ENCODE measurements at regions not wholly inside any gene's neighbourhood (a gene's known extent, or its start where the extent isn't known, plus 50 kb on each side); places are given as distances from the start of the nearest gene placed in this dataset.

DNA sequence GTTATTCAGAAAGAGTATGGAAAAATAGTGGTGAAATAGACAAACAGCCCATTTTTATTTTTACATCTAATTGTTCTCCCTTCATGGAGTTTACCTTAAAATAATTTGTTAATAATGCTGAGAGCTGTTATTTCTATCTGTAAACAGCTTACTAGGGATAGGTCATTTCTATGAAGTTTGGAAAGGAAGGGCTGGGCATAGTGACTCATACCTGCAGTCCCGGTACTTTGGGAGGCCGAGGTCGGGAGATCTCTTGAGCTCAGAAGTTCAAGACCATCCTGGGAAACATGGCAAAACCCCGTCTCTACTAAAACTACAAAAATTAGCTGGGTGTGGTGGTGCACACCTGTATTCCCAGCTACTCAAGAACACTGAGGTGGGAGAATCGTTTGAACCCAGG, 624.3 kb upstream of the LMCD1 start:
- Histone ChIP-seq H3K36me3 (ENCODE audit: control insufficient read depth in 5 of 5, insufficient read depth in 5 of 5, low read length in 5 of 5) (no peaks in the 10 kb centered on the region), H3K9ac (ENCODE audit: low read length in 5 of 5) (no peak overlapping the region), H3K4me3 (ENCODE audit: low read depth in 1 of 5, low read length in 5 of 5) (no peak overlapping the region), H3K27ac (ENCODE audit: low read depth, low read length) (no peak overlapping the region), H3K9me3 (ENCODE audit: control insufficient read depth in 5 of 5, low read length in 5 of 5) (no peaks in the 10 kb centered on the region), H3K27me3 (ENCODE audit: control insufficient read depth in 5 of 5, insufficient read depth in 4 of 5, low read length in 5 of 5) (no peaks in the 10 kb centered on the region), H3K4me1 (ENCODE audit: control insufficient read depth in 5 of 5, insufficient read depth in 5 of 5, low read length in 5 of 5) (peaks cover 0 to 7% (median 0%) of the 10 kb centered on the region in 5 donors)

DNA sequence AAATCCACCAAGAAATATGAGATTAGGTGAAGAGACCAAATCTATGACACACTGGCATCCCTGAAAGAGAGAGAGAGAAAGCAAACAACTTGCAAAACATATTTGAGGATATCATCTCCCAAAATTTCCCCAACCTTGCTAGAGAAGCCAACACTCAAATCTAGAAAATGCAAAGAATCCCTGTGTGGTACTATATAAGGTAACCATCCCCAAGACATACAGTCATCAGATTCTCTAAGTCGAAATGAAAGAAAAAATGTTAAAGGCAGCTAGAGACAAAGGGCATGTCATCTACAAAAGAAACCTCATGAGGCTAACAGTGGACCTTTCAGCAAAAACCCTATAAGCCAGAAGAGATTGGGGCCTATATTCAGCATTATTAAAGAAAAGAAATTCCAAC, 622.1 kb upstream of the LMCD1 start:
- H3K4me3 ChIP-seq (ENCODE audit: low read depth in 1 of 5, low read length in 5 of 5), result no peak overlapping the region
- H3K27ac ChIP-seq (ENCODE audit: low read depth, low read length), result no peak overlapping the region
- no peaks in the 10 kb centered on the region for H3K36me3 ChIP-seq (ENCODE audit: control insufficient read depth in 5 of 5, insufficient read depth in 5 of 5, low read length in 5 of 5)
- no peak overlapping the region for H3K9ac ChIP-seq (ENCODE audit: low read length in 5 of 5)
- peaks cover 0 to 7% (median 0%) of the 10 kb centered on the region in 5 donors for H3K4me1 ChIP-seq (ENCODE audit: control insufficient read depth in 5 of 5, insufficient read depth in 5 of 5, low read length in 5 of 5)
- H3K27me3 ChIP-seq (ENCODE audit: control insufficient read depth in 5 of 5, insufficient read depth in 4 of 5, low read length in 5 of 5), result no peaks in the 10 kb centered on the region
- H3K9me3 ChIP-seq (ENCODE audit: control insufficient read depth in 5 of 5, low read length in 5 of 5), result peaks cover 0 to 7% (median 4%) of the 10 kb centered on the region in 5 donors

GRCh38 chr3:7881946-7882345, 619.7 kb upstream of the LMCD1 start:
- no peak overlapping the region for H3K9ac ChIP-seq (ENCODE audit: low read length in 5 of 5)
- no peaks in the 10 kb centered on the region for H3K27me3 ChIP-seq (ENCODE audit: control insufficient read depth in 5 of 5, insufficient read depth in 4 of 5, low read length in 5 of 5)
- H3K36me3 ChIP-seq (ENCODE audit: control insufficient read depth in 5 of 5, insufficient read depth in 5 of 5, low read length in 5 of 5), result no peaks in the 10 kb centered on the region
- peaks cover 0 to 15% (median 5%) of the 10 kb centered on the region in 5 donors for H3K9me3 ChIP-seq (ENCODE audit: control insufficient read depth in 5 of 5, low read length in 5 of 5)
- no peak overlapping the region for H3K27ac ChIP-seq (ENCODE audit: low read depth, low read length)
- peaks cover 0 to 3% (median 0%) of the 10 kb centered on the region in 5 donors for H3K4me1 ChIP-seq (ENCODE audit: control insufficient read depth in 5 of 5, insufficient read depth in 5 of 5, low read length in 5 of 5)
- no peak overlapping the region for H3K4me3 ChIP-seq (ENCODE audit: low read depth in 1 of 5, low read length in 5 of 5)

DNA sequence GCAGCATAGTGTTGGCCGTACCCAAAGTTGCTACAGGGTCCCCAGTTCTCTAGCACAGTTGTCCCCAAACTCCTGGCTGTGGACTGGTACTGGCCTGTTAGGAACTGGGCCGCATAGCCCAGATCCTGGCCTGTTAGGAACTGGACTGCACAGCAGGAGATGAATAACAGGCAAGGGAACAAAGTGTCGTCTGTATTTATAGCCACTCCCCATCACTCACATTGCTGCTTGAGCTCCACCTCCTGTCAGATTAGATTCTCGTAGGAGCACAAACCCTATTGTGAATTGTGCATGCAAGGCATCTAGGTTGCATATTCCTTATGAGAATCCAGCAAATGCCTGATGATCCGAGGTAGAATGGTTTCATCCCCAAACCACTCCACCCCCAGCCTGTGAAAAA, 604.0 kb upstream of the LMCD1 start:
- Histone ChIP-seq H3K27ac (ENCODE audit: low read depth, low read length) (no peak overlapping the region), H3K9me3 (ENCODE audit: control insufficient read depth in 5 of 5, low read length in 5 of 5) (peaks cover 0 to 7% (median 6%) of the 10 kb centered on the region in 5 donors), H3K27me3 (ENCODE audit: control insufficient read depth in 5 of 5, insufficient read depth in 4 of 5, low read length in 5 of 5) (no peaks in the 10 kb centered on the region), H3K9ac (ENCODE audit: low read length in 5 of 5) (no peak overlapping the region), H3K4me3 (ENCODE audit: low read depth in 1 of 5, low read length in 5 of 5) (no peak overlapping the region), H3K4me1 (ENCODE audit: control insufficient read depth in 5 of 5, insufficient read depth in 5 of 5, low read length in 5 of 5) (no peaks in the 10 kb centered on the region), H3K36me3 (ENCODE audit: control insufficient read depth in 5 of 5, insufficient read depth in 5 of 5, low read length in 5 of 5) (no peaks in the 10 kb centered on the region)

DNA sequence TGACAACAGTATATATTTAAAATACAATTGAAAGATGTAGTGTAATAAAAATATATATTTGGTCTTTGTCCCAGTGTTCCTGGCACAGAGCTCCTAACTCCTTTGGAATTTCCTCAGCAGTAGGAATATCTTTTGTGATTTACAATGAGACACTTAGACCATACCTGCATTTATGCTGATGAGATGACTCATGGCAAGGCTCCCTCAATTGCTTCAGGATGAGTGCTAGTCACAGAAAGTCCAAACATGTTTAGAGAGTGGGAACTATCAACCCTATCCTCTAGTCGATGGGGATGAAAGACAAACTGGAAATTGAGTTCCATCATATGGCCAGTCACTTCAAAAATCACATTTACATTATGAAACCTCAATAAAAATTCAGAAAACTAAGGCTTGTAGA, 588.3 kb upstream of the LMCD1 start:
- Histone ChIP-seq H3K9ac (ENCODE audit: low read length in 5 of 5) (no peak overlapping the region), H3K27ac (ENCODE audit: low read depth, low read length) (no peak overlapping the region), H3K4me1 (ENCODE audit: control insufficient read depth in 5 of 5, insufficient read depth in 5 of 5, low read length in 5 of 5) (no peaks in the 10 kb centered on the region), H3K36me3 (ENCODE audit: control insufficient read depth in 5 of 5, insufficient read depth in 5 of 5, low read length in 5 of 5) (no peaks in the 10 kb centered on the region), H3K27me3 (ENCODE audit: control insufficient read depth in 5 of 5, insufficient read depth in 4 of 5, low read length in 5 of 5) (no peaks in the 10 kb centered on the region), H3K9me3 (ENCODE audit: control insufficient read depth in 5 of 5, low read length in 5 of 5) (peaks cover 0 to 7% (median 0%) of the 10 kb centered on the region in 5 donors), H3K4me3 (ENCODE audit: low read depth in 1 of 5, low read length in 5 of 5) (no peak overlapping the region)

GRCh38 chr3:7915356-7915755, 586.3 kb upstream of the LMCD1 start:
- H3K9ac ChIP-seq (ENCODE audit: low read length in 5 of 5), result no peak overlapping the region
- H3K27me3 ChIP-seq (ENCODE audit: control insufficient read depth in 5 of 5, insufficient read depth in 4 of 5, low read length in 5 of 5), result no peaks in the 10 kb centered on the region
- H3K4me3 ChIP-seq (ENCODE audit: low read depth in 1 of 5, low read length in 5 of 5), result no peak overlapping the region
- H3K27ac ChIP-seq (ENCODE audit: low read depth, low read length), result no peak overlapping the region
- H3K9me3 ChIP-seq (ENCODE audit: control insufficient read depth in 5 of 5, low read length in 5 of 5), result peaks cover 0 to 7% (median 0%) of the 10 kb centered on the region in 5 donors
- H3K36me3 ChIP-seq (ENCODE audit: control insufficient read depth in 5 of 5, insufficient read depth in 5 of 5, low read length in 5 of 5), result no peaks in the 10 kb centered on the region
- H3K4me1 ChIP-seq (ENCODE audit: control insufficient read depth in 5 of 5, insufficient read depth in 5 of 5, low read length in 5 of 5), result no peaks in the 10 kb centered on the region

DNA sequence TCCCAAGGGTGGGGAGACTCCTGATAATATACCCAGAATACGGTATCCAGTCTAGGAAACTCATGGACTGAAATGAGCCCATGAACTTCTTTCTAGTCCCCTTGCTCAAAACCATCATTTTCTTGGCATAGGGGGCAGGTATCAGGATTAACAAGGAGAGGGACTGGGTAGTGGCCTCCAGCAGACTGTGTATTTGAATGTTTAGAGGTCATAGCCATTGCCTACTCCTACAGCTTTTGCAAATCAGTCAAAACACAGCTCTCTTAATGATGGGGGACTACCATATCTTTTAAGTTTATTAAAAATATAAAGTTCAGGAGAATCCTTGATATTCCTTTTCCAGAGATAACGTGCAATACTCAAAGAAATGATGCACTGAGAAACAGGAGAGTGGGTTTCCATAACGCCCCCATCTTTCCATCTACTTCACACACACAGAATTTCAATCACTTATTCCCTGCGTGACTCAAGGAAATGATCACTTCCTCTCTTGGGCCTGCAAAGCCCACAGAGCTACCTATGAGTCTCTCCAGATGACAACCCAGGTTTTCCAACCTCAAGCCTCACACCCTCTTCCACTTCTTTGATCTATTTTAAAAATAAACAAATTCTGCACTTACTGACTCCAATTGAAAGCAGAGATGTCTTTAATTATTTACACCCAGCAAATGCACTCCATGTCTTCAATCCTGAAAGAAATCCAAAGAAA, 584.0 kb upstream of the LMCD1 start:
- Histone ChIP-seq H3K9ac (ENCODE audit: low read length in 5 of 5) (no peak overlapping the region), H3K36me3 (ENCODE audit: control insufficient read depth in 5 of 5, insufficient read depth in 5 of 5, low read length in 5 of 5) (no peaks in the 10 kb centered on the region), H3K27ac (ENCODE audit: low read depth, low read length) (no peak overlapping the region), H3K9me3 (ENCODE audit: control insufficient read depth in 5 of 5, low read length in 5 of 5) (peaks cover 0 to 7% (median 0%) of the 10 kb centered on the region in 5 donors), H3K4me1 (ENCODE audit: control insufficient read depth in 5 of 5, insufficient read depth in 5 of 5, low read length in 5 of 5) (no peaks in the 10 kb centered on the region), H3K27me3 (ENCODE audit: control insufficient read depth in 5 of 5, insufficient read depth in 4 of 5, low read length in 5 of 5) (no peaks in the 10 kb centered on the region), H3K4me3 (ENCODE audit: low read depth in 1 of 5, low read length in 5 of 5) (no peak overlapping the region)

- Histone ChIP-seq H3K9me3 (ENCODE audit: control insufficient read depth in 5 of 5, low read length in 5 of 5) (peaks cover 0 to 3% (median 0%) of the 10 kb centered on the region in 5 donors), H3K9ac (ENCODE audit: low read length in 5 of 5) (no peak overlapping the region)
Observed at GRCh38 chr3:7920211-7920610, 581.4 kb upstream of the LMCD1 start.

DNA sequence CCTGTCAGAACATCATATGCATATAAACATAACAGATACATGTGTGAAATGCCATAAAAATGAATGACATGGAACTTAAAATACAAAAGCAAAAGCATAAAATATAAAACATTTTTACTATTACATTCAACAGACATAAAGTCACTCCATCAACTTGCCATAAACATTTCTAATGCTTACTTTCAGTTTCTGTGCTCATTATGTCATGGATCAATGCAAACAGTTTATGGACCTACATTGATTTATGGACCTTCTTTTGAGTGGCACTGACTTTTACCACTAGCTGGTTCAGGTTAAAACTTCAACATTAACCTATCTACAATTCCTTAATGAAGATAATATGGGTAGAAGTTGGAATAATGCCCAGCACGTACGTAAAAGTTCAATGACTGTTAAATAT, 577.4 kb upstream of the LMCD1 start:
- H3K4me1 ChIP-seq (ENCODE audit: control insufficient read depth in 5 of 5, insufficient read depth in 5 of 5, low read length in 5 of 5), result no peaks in the 10 kb centered on the region
- no peaks in the 10 kb centered on the region for H3K27me3 ChIP-seq (ENCODE audit: control insufficient read depth in 5 of 5, insufficient read depth in 4 of 5, low read length in 5 of 5)
- no peak overlapping the region for H3K27ac ChIP-seq (ENCODE audit: low read depth, low read length)
- H3K4me3 ChIP-seq (ENCODE audit: low read depth in 1 of 5, low read length in 5 of 5), result no peak overlapping the region
- H3K9ac ChIP-seq (ENCODE audit: low read length in 5 of 5), result no peak overlapping the region
- H3K36me3 ChIP-seq (ENCODE audit: control insufficient read depth in 5 of 5, insufficient read depth in 5 of 5, low read length in 5 of 5), result no peaks in the 10 kb centered on the region
- H3K9me3 ChIP-seq (ENCODE audit: control insufficient read depth in 5 of 5, low read length in 5 of 5), result no peaks in the 10 kb centered on the region

More at GRCh38 chr3:7920211-7920610, 581.4 kb upstream of the LMCD1 start:
- Histone ChIP-seq H3K27ac (ENCODE audit: low read depth, low read length) (no peak overlapping the region), H3K4me3 (ENCODE audit: low read depth in 1 of 5, low read length in 5 of 5) (no peak overlapping the region), H3K36me3 (ENCODE audit: control insufficient read depth in 5 of 5, insufficient read depth in 5 of 5, low read length in 5 of 5) (no peaks in the 10 kb centered on the region), H3K4me1 (ENCODE audit: control insufficient read depth in 5 of 5, insufficient read depth in 5 of 5, low read length in 5 of 5) (no peaks in the 10 kb centered on the region), H3K27me3 (ENCODE audit: control insufficient read depth in 5 of 5, insufficient read depth in 4 of 5, low read length in 5 of 5) (no peaks in the 10 kb centered on the region)

- H3K27me3 ChIP-seq (ENCODE audit: control insufficient read depth in 5 of 5, insufficient read depth in 4 of 5, low read length in 5 of 5), result no peaks in the 10 kb centered on the region
- no peak overlapping the region for H3K4me3 ChIP-seq (ENCODE audit: low read depth in 1 of 5, low read length in 5 of 5)
- no peaks in the 10 kb centered on the region for H3K4me1 ChIP-seq (ENCODE audit: control insufficient read depth in 5 of 5, insufficient read depth in 5 of 5, low read length in 5 of 5)
- no peak overlapping the region for H3K27ac ChIP-seq (ENCODE audit: low read depth, low read length)
- H3K9me3 ChIP-seq (ENCODE audit: control insufficient read depth in 5 of 5, low read length in 5 of 5), result no peaks in the 10 kb centered on the region
- no peaks in the 10 kb centered on the region for H3K36me3 ChIP-seq (ENCODE audit: control insufficient read depth in 5 of 5, insufficient read depth in 5 of 5, low read length in 5 of 5)
- no peak overlapping the region for H3K9ac ChIP-seq (ENCODE audit: low read length in 5 of 5)
Observed at GRCh38 chr3:7927015-7927414, 574.6 kb upstream of the LMCD1 start.

All from subcutaneous abdominal adipose tissue (tissue), 5 donors.